Neural cell (in vitro differentiated cells): ENCODE measurements at regions not wholly inside any gene's neighbourhood (a gene's known extent, or its start where the extent isn't known, plus 50 kb on each side); places are given as distances from the start of the nearest gene placed in this dataset.

Experiments
- H2AFZ ChIP-seq: fragments of 200-600, 300-800 bp; sonication (generic), shearing (Covaris generic); 2 replicates; pipeline ENCODE4 v1.6.0; 2014; ENCODE audit warnings: low read depth, mild to moderate bottlenecking, antibody characterized with exemption, low read length, moderate library complexity
- H3F3A ChIP-seq: fragments of 200-600 bp; shearing (Covaris generic); 2 replicates; pipeline ENCODE4 v1.6.1; 2016; ENCODE audit warnings: mild to moderate bottlenecking, moderate library complexity, mixed read lengths, antibody characterized with exemption, low read length; ENCODE audit not compliant: insufficient read depth, poor library complexity, severe bottlenecking
- H3K27ac ChIP-seq: fragments of 200-600, 300-800 bp; sonication (generic), shearing (Covaris generic); 2 replicates; pipeline ENCODE4 v1.5.1; 2014; ENCODE audit warnings: mild to moderate bottlenecking, low read length, moderate library complexity
- H3K27me3 ChIP-seq: fragments of 300-800, 200-600 bp; sonication (generic), shearing (Covaris generic); 2 replicates; pipeline ENCODE4 v1.6.0; 2014; ENCODE audit warnings: mild to moderate bottlenecking, low read depth, low read length, moderate library complexity; ENCODE audit not compliant: insufficient read depth
- H3K36me3 ChIP-seq: fragments of 300-800, 200-600 bp; sonication (generic), shearing (Covaris generic); 2 replicates; pipeline ENCODE4 v1.5.1; 2014; ENCODE audit warnings: mild to moderate bottlenecking, antibody characterized with exemption, low read length, moderate library complexity; ENCODE audit not compliant: insufficient read depth
- H3K4me2 ChIP-seq: fragments of 300-800, 200-600 bp; sonication (generic), shearing (Covaris generic); 2 replicates; pipeline ENCODE4 v1.6.0; 2014; ENCODE audit warnings: mild to moderate bottlenecking, low read length
- H3K4me3 ChIP-seq: fragments of 300-800, 200-600 bp; sonication (generic), shearing (Covaris generic); 2 replicates; pipeline ENCODE4 v1.5.1; 2014; ENCODE audit warnings: mild to moderate bottlenecking, low read length, moderate library complexity
- H3K79me2 ChIP-seq: fragments of 200-600 bp; shearing (Covaris generic); replicated peaks from 2 replicates; pipeline ENCODE4 v1.6.0; 2014; ENCODE audit warnings: mild to moderate bottlenecking, low read length, moderate library complexity; ENCODE audit not compliant: insufficient read depth
- H3K9ac ChIP-seq: fragments of 300-800, 200-600 bp; sonication (generic), shearing (Covaris generic); 2 replicates; pipeline ENCODE4 v1.6.1; 2016; ENCODE audit warnings: mild to moderate bottlenecking, low read length, mixed read lengths
- H3K9me2 ChIP-seq: fragments of 200-600 bp; shearing (Covaris generic); 2 replicates; pipeline ENCODE4 v1.6.1; 2016; ENCODE audit warnings: mild to moderate bottlenecking, low read length, mixed read lengths; ENCODE audit not compliant: insufficient read depth
- H3K9me3 ChIP-seq: fragments of 200-600, 300-800 bp; sonication (generic), shearing (Covaris generic); 2 replicates; pipeline ENCODE4 v1.6.1; 2016; ENCODE audit warnings: mild to moderate bottlenecking, mixed run types, low read length, moderate library complexity, mixed read lengths
- H4K20me1 ChIP-seq: fragments of 200-600 bp; shearing (Covaris generic); 2 replicates; pipeline ENCODE4 v1.6.1; 2016; ENCODE audit warnings: mild to moderate bottlenecking, mixed run types; ENCODE audit not compliant: insufficient read depth
- CTCF ChIP-seq: fragments of 450-650 bp; IDR thresholded peaks from 2 replicates; pipeline ENCODE4 v1.5.1; 2014; ENCODE audit warnings: antibody characterized with exemption, mild to moderate bottlenecking, moderate library complexity; ENCODE audit not compliant: poor library complexity, severe bottlenecking
- EP300 ChIP-seq: fragments of 450-650 bp; conservative IDR thresholded peaks from 2 replicates; pipeline ENCODE4 v1.6.1; 2014; ENCODE audit warnings: antibody characterized with exemption, mild to moderate bottlenecking, moderate library complexity; ENCODE audit not compliant: poor library complexity, severe bottlenecking
- EZH2 ChIP-seq: fragments of 200-600, 300-800 bp; shearing (Covaris generic), sonication (generic); IDR thresholded peaks from 2 replicates; pipeline ENCODE4 v1.6.1; 2014; ENCODE audit warnings: antibody characterized with exemption, low read length, borderline replicate concordance, mild to moderate bottlenecking; ENCODE audit not compliant: insufficient read depth, poor library complexity, severe bottlenecking
- MXI1 ChIP-seq: fragments of 450-650 bp; conservative IDR thresholded peaks from 2 replicates; pipeline ENCODE4 v1.6.1; 2014; ENCODE audit warnings: antibody characterized with exemption, mild to moderate bottlenecking; ENCODE audit not compliant: poor library complexity, severe bottlenecking
- POLR2AphosphoS5 ChIP-seq: IDR thresholded peaks from 2 replicates; pipeline ENCODE4 v1.6.1; 2012
- RAD21 ChIP-seq: fragments of 450-650 bp; conservative IDR thresholded peaks from 2 replicates; pipeline ENCODE4 v1.6.1; 2014; ENCODE audit warnings: antibody characterized with exemption, mild to moderate bottlenecking, moderate library complexity
- SMC3 ChIP-seq: fragments of 450-650 bp; conservative IDR thresholded peaks from 2 replicates; pipeline ENCODE4 v1.6.1; 2014; ENCODE audit warnings: antibody characterized with exemption, mild to moderate bottlenecking, moderate library complexity; ENCODE audit not compliant: poor library complexity
- TAF1 ChIP-seq: IDR thresholded peaks from 2 replicates; pipeline ENCODE4 v1.6.1; 2012; ENCODE audit warnings: low read depth
- TF ChIP-seq, protein P1 (sequence below): IDR thresholded peaks from 2 replicates; pipeline ENCODE4 v1.6.1; 2012; ENCODE audit warnings: borderline replicate concordance

- no peak overlapping the region for H3K4me3 ChIP-seq
- H2AFZ ChIP-seq, result no peak overlapping the region
- no peak overlapping the region for H3K9ac ChIP-seq
- H3F3A ChIP-seq, result no peaks in the 10 kb centered on the region
- no peak overlapping the region for H3K4me2 ChIP-seq
- no peaks in the 10 kb centered on the region for H4K20me1 ChIP-seq
- H3K9me3 ChIP-seq, result no peaks in the 10 kb centered on the region
- no peaks in the 10 kb centered on the region for H3K27me3 ChIP-seq
- TF ChIP-seq POLR2AphosphoS5 (no peak), MXI1 (no peak), CTCF (no peak), EZH2 (no peak), EP300 (no peak), SMC3 (no peak), RAD21 (no peak), TAF1 (no peak)
- TF ChIP-seq, protein P1, sequence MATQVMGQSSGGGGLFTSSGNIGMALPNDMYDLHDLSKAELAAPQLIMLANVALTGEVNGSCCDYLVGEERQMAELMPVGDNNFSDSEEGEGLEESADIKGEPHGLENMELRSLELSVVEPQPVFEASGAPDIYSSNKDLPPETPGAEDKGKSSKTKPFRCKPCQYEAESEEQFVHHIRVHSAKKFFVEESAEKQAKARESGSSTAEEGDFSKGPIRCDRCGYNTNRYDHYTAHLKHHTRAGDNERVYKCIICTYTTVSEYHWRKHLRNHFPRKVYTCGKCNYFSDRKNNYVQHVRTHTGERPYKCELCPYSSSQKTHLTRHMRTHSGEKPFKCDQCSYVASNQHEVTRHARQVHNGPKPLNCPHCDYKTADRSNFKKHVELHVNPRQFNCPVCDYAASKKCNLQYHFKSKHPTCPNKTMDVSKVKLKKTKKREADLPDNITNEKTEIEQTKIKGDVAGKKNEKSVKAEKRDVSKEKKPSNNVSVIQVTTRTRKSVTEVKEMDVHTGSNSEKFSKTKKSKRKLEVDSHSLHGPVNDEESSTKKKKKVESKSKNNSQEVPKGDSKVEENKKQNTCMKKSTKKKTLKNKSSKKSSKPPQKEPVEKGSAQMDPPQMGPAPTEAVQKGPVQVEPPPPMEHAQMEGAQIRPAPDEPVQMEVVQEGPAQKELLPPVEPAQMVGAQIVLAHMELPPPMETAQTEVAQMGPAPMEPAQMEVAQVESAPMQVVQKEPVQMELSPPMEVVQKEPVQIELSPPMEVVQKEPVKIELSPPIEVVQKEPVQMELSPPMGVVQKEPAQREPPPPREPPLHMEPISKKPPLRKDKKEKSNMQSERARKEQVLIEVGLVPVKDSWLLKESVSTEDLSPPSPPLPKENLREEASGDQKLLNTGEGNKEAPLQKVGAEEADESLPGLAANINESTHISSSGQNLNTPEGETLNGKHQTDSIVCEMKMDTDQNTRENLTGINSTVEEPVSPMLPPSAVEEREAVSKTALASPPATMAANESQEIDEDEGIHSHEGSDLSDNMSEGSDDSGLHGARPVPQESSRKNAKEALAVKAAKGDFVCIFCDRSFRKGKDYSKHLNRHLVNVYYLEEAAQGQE, result no peak
- H3K9me2 ChIP-seq, result no peaks in the 10 kb centered on the region
- no peaks in the 10 kb centered on the region for H3K36me3 ChIP-seq
- no peaks in the 10 kb centered on the region for H3K79me2 ChIP-seq
- H3K27ac ChIP-seq, result no peak overlapping the region
These were observed 209.2 kb upstream of the CTNNB1 start for GRCh38 chr3:40990062-40990456.

DNA sequence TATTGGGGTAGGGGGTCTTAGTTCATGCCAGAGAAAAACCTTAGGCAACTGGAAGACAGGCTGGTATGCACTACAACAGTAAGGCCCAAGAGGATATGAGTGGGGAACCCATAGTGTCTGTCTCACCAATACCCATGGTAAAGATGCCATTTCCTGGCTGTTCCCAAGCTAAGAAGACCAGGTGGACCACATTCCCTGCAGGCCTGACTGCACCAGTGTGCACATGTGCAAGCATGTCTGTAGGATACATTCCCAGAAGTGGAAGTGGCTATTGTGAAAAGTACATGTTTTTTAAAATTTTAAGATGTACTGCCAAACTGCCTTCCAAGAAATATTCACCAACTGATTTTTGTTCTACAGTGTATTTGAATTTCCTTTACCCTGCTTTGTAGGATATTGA is 207.3 kb upstream of the CTNNB1 start:
- H3K4me3 ChIP-seq, result no peak overlapping the region
- H4K20me1 ChIP-seq, result no peaks in the 10 kb centered on the region
- H3K79me2 ChIP-seq, result no peaks in the 10 kb centered on the region
- H3K27me3 ChIP-seq, result no peaks in the 10 kb centered on the region
- H3K9ac ChIP-seq, result no peak overlapping the region
- TF ChIP-seq RAD21, result no peak
- TF ChIP-seq MXI1, result no peak
- TF ChIP-seq SMC3, result no peak
- no peak for TF ChIP-seq POLR2AphosphoS5
- no peak for TF ChIP-seq CTCF
- TF ChIP-seq, protein P1, result no peak
- TF ChIP-seq EP300, result no peak
- H3K36me3 ChIP-seq, result no peaks in the 10 kb centered on the region
- no peak overlapping the region for H3K27ac ChIP-seq
- no peak overlapping the region for H3K4me2 ChIP-seq
- H3F3A ChIP-seq, result no peaks in the 10 kb centered on the region
- no peaks in the 10 kb centered on the region for H3K9me3 ChIP-seq
- H3K9me2 ChIP-seq, result no peaks in the 10 kb centered on the region
- no peak overlapping the region for H2AFZ ChIP-seq
